ENCODE measurements at regions not wholly inside any gene's neighbourhood (a gene's known extent, or its start where the extent isn't known, plus 50 kb on each side); places are given as distances from the start of the nearest gene placed in this dataset.

DNA sequence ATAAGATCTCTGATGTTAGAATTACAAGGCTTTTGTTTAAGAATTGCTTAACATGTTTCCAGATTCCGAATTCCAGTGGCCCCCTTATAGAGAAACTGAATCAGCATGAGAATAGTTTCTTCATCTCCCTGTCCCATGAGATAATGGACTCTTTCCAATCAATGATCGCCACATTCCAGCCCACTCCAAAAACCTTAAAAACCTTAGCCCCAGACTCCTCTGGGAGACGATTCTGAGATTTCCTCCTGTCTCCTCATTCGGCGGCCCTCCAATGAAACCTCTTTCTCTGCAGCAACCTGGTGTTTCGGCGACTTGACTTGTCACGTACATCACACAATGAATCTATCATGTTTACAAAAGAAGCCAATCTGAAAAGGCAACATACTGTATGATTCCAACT lies 197.1 kb upstream of the PSMD7 start:
- TF ChIP-seq, protein P1, sequence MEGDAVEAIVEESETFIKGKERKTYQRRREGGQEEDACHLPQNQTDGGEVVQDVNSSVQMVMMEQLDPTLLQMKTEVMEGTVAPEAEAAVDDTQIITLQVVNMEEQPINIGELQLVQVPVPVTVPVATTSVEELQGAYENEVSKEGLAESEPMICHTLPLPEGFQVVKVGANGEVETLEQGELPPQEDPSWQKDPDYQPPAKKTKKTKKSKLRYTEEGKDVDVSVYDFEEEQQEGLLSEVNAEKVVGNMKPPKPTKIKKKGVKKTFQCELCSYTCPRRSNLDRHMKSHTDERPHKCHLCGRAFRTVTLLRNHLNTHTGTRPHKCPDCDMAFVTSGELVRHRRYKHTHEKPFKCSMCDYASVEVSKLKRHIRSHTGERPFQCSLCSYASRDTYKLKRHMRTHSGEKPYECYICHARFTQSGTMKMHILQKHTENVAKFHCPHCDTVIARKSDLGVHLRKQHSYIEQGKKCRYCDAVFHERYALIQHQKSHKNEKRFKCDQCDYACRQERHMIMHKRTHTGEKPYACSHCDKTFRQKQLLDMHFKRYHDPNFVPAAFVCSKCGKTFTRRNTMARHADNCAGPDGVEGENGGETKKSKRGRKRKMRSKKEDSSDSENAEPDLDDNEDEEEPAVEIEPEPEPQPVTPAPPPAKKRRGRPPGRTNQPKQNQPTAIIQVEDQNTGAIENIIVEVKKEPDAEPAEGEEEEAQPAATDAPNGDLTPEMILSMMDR (IDR thresholded peaks at IDR 0.05): no peak
- TF ChIP-seq POLR2AphosphoS5 (IDR thresholded peaks at IDR 0.05; ENCODE audit: insufficient read depth in 1 of 2, low read depth in 1 of 2): no peak
- TF ChIP-seq POLR2A (IDR thresholded peaks at IDR 0.05): no peak

All from vagina (tissue), 2 donors.